Activated naive CD4-positive, alpha-beta T cell treated with Interleukin-2 at 50 U/mL for 16 hours (primary cell): ENCODE measurements at regions not wholly inside any gene's neighbourhood (a gene's known extent, or its start where the extent isn't known, plus 50 kb on each side); places are given as distances from the start of the nearest gene placed in this dataset.
"Not testable (repeated sequence)": the region's sequence is repeated elsewhere in the genome, so short reads cannot be mapped to it uniquely, and the experiment has no call there.

Experiments used
- DNase-seq: peaks from one replicate; pipeline ENCODE4 v3.0.0-alpha.2; 2020

- DNase-seq: no peak
Observed at GRCh38 chr10:35876248-35876647, 234.2 kb upstream of the FZD8 start.

- DNase-seq: no peak
Observed at GRCh38 chr10:35875016-35875676, 233.1 kb upstream of the FZD8 start.

GRCh38 chr10:35874311-35875015, 232.4 kb upstream of the FZD8 start:
- no peak for DNase-seq

- DNase-seq: no peak
Observed at GRCh38 chr10:35872671-35873070, 230.6 kb upstream of the FZD8 start.

- DNase-seq: no peak
Observed at GRCh38 chr10:35870665-35871310, 228.7 kb upstream of the FZD8 start.

GRCh38 chr10:35858676-35859283, 216.7 kb upstream of the FZD8 start:
- not testable (repeated sequence) for DNase-seq

- DNase-seq: no peak
Observed at GRCh38 chr10:35857860-35858259, 215.8 kb upstream of the FZD8 start.

GRCh38 chr10:35855155-35855947, 213.3 kb upstream of the FZD8 start:
- no peak for DNase-seq

GRCh38 chr10:35854661-35855060, 212.6 kb upstream of the FZD8 start:
- DNase-seq: no peak

GRCh38 chr10:35852721-35853120, 210.6 kb upstream of the FZD8 start:
- no peak for DNase-seq

- no peak for DNase-seq
Observed at GRCh38 chr10:35848412-35848811, 206.3 kb upstream of the FZD8 start.

- DNase-seq: no peak
Observed at GRCh38 chr10:35844686-35845085, 202.6 kb upstream of the FZD8 start.

GRCh38 chr10:35843524-35844181, 201.6 kb upstream of the FZD8 start:
- no peak for DNase-seq

- no peak for DNase-seq
Observed at GRCh38 chr10:35838054-35838453, 196.0 kb upstream of the FZD8 start.

GRCh38 chr10:35835545-35835944, 193.4 kb upstream of the FZD8 start:
- no peak for DNase-seq

- DNase-seq: no peak
Observed at GRCh38 chr10:35834877-35835494, 192.9 kb upstream of the FZD8 start.

GRCh38 chr10:35827783-35828182, 185.7 kb upstream of the FZD8 start:
- no peak for DNase-seq

- no peak for DNase-seq
Observed at GRCh38 chr10:35824704-35825103, 182.6 kb upstream of the FZD8 start.

- DNase-seq: no peak
Observed at GRCh38 chr10:35822316-35822715, 180.2 kb upstream of the FZD8 start.

- DNase-seq: no peak
Observed at GRCh38 chr10:35821339-35821911, 179.3 kb upstream of the FZD8 start.

- DNase-seq: no peak
Observed at GRCh38 chr10:35819736-35820135, 177.6 kb upstream of the FZD8 start.

GRCh38 chr10:35819011-35819410, 176.9 kb upstream of the FZD8 start:
- DNase-seq: no peak
